ENCODE measurements at regions not wholly inside any gene's neighbourhood (a gene's known extent, or its start where the extent isn't known, plus 50 kb on each side); places are given as distances from the start of the nearest gene placed in this dataset.

DNA sequence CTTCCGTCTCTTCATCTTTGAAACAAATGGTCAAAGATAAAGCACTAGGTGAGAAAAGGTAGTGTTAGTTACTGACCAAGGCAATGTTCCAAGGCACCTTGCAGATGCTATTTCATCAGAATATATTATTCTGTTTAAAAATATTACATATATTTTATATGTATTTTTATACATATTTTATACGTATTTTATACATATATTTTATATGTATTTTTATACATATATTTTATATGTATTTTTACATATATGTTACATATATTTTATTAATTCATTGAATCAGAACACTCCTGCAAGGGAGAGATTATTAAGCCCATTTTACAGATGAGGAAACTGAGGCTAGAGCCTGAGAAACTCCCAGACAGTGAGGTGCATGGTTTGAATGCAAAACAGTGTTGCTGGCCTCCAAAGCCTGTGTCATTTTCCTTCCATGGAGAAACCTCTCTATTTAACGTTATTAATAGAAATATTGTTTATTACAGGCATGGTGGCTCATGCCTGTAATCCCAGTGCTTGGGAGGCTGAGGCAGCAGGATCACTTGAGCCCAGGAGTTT is 120.6 kb upstream of the CD82 start:
- TF ChIP-seq EZH2 (IDR thresholded peaks at IDR 0.05; ENCODE audit: insufficient read depth, low read length): no peak
- no peak for TF ChIP-seq CTCF (IDR thresholded peaks at IDR 0.05; ENCODE audit: insufficient read depth, low read depth, low read length)

All from astrocyte (in vitro differentiated cells and primary cell).